ENCODE measurements at regions not wholly inside any gene's neighbourhood (a gene's known extent, or its start where the extent isn't known, plus 50 kb on each side); places are given as distances from the start of the nearest gene placed in this dataset.

GRCh38 chr7:12756821-12757220 lies 69.4 kb downstream of the ARL4A start:
- TF ChIP-seq CTCF (IDR thresholded peaks at IDR 0.05; ENCODE audit: insufficient read depth, low read depth, low read length) = no peak
- no peak for DNase-seq (ENCODE audit: low read depth)
- H3K4me3 ChIP-seq (ENCODE audit: low read depth, low read length) = no peak overlapping the region

GRCh38 chr7:12757443-12757842 lies 70.0 kb downstream of the ARL4A start:
- TF ChIP-seq CTCF (IDR thresholded peaks at IDR 0.05; ENCODE audit: insufficient read depth, low read depth, low read length) = no peak
- H3K4me3 ChIP-seq (ENCODE audit: low read depth, low read length) = no peak overlapping the region
- DNase-seq (ENCODE audit: low read depth) = peak; percentile 73

- no peak for TF ChIP-seq CTCF (IDR thresholded peaks at IDR 0.05; ENCODE audit: insufficient read depth, low read depth, low read length)
- no peak for DNase-seq (ENCODE audit: low read depth)
- no peak overlapping the region for H3K4me3 ChIP-seq (ENCODE audit: low read depth, low read length)
Observed at GRCh38 chr7:12759151-12759550, 71.7 kb downstream of the ARL4A start.

- no peak overlapping the region for H3K4me3 ChIP-seq (ENCODE audit: low read depth, low read length)
- no peak for TF ChIP-seq CTCF (IDR thresholded peaks at IDR 0.05; ENCODE audit: insufficient read depth, low read depth, low read length)
- DNase-seq (ENCODE audit: low read depth) = no peak
Observed at GRCh38 chr7:12761111-12761510, 73.7 kb downstream of the ARL4A start.

GRCh38 chr7:12761691-12762090 lies 74.3 kb downstream of the ARL4A start:
- TF ChIP-seq CTCF (IDR thresholded peaks at IDR 0.05; ENCODE audit: insufficient read depth, low read depth, low read length) = no peak
- H3K4me3 ChIP-seq (ENCODE audit: low read depth, low read length) = no peak overlapping the region
- DNase-seq (ENCODE audit: low read depth) = no peak

- H3K4me3 ChIP-seq (ENCODE audit: low read depth, low read length) = no peak overlapping the region
- peak; percentile 33 for DNase-seq (ENCODE audit: low read depth)
- no peak for TF ChIP-seq CTCF (IDR thresholded peaks at IDR 0.05; ENCODE audit: insufficient read depth, low read depth, low read length)
Observed at GRCh38 chr7:12764458-12764891, 77.0 kb downstream of the ARL4A start.

GRCh38 chr7:12765431-12766100 lies 78.1 kb downstream of the ARL4A start:
- no peak overlapping the region for H3K4me3 ChIP-seq (ENCODE audit: low read depth, low read length)
- no peak for DNase-seq (ENCODE audit: low read depth)
- TF ChIP-seq CTCF (IDR thresholded peaks at IDR 0.05; ENCODE audit: insufficient read depth, low read depth, low read length) = no peak
